ENCODE measurements at regions not wholly inside any gene's neighbourhood (a gene's known extent, or its start where the extent isn't known, plus 50 kb on each side); places are given as distances from the start of the nearest gene placed in this dataset.

DNA sequence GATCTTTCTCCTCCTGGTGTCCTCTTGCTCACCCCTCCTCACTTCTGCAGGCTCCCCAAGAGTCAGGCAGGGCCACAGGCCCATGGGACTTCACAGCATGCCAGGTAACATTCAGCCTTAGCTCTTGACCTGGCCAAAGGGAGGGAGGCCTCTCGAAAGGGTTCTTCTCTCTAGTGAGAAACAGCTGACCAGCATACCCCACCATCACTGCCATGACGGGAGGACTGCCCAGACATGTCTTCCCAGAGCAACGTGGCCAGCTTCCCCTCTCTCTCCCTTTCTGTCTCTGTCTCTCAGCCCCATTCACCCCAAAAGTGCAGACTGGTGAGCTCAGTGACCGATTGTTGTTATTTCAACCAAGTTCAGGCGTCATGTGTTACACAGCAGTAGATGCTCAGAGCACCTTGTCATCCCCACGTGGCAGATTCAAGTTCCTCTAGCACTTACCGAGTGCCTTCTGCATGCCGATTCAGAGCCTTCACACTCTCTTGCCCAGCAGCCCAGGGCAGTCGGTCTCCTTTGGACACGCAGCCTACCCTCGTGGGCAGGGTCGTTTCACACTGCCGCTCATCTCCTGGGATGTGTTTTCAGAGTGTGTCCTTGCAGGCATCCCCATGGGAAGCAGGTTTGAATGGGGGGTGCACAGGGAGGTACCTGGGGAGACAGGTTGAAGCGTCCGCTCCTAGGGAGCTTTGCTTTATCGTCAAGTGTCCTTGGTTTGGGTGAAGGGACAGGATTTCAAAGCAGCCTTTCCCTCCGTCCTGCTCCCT, 259.9 kb downstream of the NDUFA10 start:
- no peak for DNase-seq (ENCODE audit: low read depth in 2 of 2)

DNA sequence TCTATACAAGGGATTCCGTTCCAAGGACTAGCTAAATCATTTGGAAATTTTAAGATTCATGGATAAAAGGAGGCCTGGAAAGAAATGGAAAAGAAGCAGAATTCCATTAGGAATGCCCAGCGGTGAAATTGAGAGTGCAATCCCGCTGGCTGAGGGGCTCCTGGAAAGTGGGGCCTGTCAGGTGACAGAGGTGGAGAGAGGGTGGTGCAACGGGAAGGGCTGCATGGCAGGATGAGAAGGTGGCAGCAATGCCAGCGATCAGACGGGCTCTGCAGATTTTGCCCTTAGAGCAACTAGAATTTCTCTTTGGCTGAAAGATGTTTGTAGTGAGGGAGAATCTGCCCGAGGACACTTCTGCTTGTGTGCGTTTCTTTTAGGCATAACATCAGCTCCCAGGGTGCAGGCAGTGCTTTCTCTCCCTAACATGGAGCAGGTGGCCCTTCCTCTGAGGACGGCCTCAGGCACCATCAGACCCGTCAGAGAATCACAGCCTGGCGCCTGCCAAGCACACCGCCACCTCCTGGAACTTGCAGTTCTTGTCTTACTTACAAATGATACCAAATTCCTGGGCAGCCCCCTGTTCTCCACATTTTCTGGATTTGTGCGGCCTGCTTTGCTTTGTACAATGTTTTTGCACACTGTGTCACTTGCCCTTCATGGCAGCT, 261.6 kb downstream of the NDUFA10 start:
- DNase-seq (ENCODE audit: low read depth in 2 of 2) = no peak

DNA sequence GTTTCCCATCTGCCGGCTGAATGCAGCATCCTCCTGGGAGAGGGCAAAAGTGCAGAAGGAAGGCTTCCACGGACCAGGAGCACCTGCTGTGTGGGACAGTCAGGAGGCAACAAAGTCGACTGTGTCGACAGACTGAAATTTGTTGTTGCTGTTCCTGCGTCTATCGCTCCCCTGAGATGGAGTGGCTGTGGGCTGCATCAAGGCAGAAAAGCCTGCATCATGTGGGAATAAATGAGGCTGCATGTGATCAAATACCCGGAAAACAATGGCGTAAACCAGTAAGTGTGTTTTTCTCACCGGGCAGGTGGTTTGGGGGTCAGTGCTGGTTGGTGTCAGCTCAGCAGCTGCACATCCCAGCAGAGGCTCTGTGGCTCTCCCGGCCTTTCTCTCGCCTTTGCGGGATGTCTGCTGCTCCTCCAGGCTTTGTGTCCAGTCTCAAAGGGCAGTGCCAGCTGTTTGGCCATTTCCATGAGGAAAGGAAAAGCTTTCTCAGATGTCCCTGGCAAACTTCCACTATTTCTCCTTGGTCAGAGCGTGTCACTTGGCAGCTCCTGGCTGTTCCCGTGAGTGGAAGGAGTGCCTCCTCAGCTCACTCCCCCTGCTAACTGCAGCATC, 262.4 kb downstream of the NDUFA10 start:
- no peak for DNase-seq (ENCODE audit: low read depth in 2 of 2)

- no peak for DNase-seq (ENCODE audit: low read depth in 2 of 2)
These were observed 263.0 kb downstream of the NDUFA10 start for GRCh38 chr2:239762106-239762505.

GRCh38 chr2:239760596-239760995, 264.5 kb downstream of the NDUFA10 start:
- no peak for DNase-seq (ENCODE audit: low read depth in 2 of 2)

GRCh38 chr2:239758279-239758877, 266.8 kb downstream of the NDUFA10 start:
- DNase-seq (ENCODE audit: low read depth in 2 of 2) = no peak

DNA sequence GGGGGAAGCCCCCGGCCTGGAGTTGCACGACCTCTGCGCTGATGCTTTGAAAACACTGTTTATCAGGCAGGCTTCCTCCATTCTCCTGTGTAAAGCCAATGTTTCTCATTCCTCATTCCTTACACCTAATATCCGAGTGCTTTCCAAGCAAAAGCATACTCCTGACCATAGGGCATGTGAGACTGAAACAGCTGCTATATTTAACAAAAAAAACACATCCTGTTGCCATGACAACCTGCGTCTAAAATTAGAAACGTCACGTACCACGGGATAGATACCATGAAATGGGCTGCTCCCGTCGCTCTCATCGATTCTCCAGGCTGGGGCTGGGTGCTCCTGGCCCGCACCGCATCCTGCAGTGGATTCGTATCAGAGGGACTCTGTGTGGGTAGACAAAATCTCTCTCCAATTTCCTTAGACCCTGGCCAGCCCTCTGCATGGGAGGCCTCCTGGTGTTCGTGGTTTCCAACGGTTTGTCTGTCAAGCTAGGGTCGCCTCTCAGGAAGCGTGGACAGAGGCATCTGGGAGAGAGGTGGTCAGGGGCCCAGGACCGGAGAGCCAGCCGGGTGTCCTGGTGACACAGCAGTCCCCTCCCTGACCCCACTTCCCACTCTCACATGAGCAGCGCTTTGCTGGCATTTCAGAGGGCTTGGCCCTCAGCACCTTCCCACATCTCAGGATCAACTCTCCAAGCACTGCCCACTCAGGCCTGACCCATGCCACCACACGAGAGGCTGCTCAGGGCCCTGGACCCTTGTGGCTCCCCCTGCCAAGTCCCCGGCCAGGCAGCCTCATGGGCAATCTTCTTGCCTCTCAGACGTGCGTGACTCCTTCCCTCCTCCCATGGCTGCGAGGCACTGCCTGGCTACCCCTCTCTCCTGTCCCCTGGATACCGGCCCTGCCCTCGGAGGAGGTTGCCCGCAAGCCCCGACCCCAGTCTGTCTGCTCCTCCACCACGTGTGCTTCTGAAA, 268.1 kb downstream of the NDUFA10 start:
- no peak for DNase-seq (ENCODE audit: low read depth in 2 of 2)

DNA sequence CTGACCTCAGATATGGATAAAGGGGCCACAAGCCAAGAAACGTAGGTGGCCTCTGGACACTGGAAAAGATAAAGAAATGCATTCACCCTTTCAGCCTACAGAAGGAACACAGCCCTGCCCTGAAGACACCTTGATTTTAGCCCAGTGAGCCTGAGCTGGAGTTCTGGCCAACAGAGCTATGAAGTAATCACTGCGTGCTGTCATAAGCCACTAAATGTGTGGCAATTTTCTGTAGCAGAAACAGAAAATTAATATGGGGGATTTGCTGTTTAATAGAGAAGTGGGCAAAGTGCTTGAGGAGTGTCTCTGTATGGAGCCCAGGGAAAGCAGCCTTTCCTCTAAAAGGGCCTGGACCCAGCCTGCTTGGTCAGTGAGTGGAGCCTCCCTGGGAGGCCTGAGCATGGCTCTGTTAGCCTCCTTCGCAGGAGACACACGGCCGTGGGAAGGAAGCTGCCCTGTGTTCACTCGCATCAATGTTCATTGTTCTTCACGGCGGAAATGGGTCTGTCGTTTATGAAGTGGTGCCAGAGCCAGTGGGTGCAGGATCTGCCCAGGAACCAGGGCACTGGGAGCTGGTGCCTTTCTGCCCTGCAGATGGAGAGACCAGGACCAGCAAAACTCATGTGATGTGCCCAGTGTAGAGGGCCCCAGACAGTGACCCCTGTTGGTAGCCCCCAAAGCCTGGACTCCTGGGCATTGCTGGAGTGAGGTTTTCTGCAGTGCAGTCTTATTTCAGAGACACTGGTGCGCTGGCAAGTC, 268.9 kb downstream of the NDUFA10 start:
- no peak for DNase-seq (ENCODE audit: low read depth in 2 of 2)

DNA sequence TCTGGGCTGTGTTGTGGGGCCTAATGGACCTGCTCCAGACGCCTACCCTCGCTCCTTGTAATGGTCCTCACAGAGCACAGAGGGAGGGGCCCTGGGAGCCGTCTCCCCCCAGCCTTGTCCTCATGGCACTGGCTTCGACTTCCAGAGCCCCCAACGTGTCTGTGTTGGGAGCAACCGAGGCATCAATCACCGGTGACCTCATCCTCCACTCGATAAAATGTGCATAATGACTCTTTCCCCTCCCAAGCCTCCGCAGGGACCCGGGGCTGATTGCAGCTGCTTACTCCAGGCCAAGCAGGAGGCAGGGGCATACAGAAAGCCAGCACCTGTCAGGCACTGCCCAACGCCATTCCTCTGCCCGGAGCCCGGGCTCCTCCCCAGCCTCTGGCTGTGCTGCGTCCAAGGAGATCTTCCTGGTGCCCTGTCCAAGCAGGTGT, 271.7 kb downstream of the NDUFA10 start:
- DNase-seq (ENCODE audit: low read depth in 2 of 2) = no peak

DNA sequence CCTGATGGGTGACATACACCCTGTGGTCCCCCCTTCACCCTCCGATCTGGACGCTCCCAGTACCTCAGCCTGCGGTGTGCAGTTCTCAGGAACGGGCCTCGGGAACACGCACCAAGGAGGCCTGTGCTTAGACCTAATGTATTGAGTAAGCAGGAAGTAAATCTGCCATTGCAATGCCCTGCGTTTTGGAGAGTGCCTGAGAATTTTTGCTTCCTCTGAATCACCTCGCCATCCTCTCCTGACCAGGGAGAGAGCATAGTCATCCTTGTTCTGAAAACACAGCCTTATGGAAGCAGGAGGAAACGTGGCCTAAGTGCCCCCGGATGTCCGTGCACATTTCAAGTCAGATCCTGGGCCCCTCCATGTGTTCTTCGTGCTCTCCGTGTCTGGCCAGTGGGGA, 272.2 kb downstream of the NDUFA10 start:
- no peak for DNase-seq (ENCODE audit: low read depth in 2 of 2)

DNA sequence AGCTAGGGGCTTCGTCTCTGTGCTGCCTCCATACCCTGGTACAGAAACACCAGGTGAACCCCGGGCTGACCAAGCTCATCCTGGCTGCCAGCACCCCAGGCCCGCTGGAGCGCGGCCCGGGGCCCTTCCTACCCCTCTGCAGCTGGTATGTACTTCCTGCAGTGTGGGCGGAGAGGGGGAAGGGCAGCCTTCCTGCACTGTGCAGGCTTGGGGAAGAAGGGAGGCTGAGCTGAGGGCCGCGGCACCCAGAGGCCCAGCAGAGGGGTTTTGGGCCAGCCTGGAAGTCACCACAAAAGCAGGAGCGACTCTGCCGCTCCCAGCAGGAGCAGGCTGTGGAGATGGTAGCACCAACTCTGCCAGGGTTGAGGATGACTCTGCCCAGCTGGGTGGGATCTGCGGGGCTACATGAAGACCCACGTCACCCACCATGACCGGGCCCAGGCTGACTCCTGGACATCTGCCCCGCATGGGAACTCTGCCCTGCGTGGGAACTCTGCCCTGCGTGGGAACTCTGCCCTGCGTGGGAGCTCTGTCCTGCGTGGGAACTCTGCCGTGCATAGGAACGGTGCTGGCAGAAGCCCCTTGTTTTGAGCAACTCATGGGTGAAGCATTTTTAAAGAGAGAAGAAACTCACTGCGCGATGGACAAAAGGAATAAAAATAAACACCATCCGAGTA, 273.3 kb downstream of the NDUFA10 start:
- peak; percentile 4 to 8 for DNase-seq (ENCODE audit: low read depth in 2 of 2)

DNA sequence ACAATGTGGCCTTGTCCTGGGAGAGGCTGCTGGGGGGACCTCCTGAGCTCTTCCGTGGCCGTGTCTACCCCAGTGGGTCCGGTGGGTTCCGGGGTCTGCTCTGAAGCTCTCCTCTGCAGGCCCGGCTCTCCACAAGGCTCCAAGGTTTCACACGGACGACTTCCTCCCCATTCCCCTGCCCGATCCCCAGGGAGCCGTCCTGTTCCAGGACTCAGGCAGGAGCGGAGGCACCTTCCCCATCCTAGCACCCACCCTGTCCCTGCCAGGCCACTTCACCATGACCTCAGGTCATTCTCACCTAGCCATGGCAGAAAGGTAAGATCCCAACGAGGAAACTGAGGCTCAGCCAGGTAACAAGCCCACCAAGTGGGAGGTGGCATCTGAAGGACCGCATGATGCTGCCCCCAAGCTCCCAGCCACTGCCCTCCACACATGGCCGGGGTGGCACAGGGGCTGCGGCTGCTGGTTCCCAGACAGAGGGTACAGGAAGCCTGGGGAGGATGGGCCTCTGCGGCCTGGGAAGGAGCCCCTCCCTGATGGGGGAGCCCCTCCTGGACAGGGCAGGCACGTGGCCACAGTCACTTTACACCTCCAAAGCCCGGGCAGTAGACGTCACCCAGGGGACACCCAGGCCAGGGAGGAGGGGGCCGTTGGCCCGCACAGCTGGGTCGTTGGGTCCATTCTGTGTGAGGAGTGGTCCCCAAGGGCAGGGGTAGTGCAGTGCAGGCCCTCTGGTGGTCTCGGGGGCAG, 274.0 kb downstream of the NDUFA10 start:
- no peak for DNase-seq (ENCODE audit: low read depth in 2 of 2)

DNA sequence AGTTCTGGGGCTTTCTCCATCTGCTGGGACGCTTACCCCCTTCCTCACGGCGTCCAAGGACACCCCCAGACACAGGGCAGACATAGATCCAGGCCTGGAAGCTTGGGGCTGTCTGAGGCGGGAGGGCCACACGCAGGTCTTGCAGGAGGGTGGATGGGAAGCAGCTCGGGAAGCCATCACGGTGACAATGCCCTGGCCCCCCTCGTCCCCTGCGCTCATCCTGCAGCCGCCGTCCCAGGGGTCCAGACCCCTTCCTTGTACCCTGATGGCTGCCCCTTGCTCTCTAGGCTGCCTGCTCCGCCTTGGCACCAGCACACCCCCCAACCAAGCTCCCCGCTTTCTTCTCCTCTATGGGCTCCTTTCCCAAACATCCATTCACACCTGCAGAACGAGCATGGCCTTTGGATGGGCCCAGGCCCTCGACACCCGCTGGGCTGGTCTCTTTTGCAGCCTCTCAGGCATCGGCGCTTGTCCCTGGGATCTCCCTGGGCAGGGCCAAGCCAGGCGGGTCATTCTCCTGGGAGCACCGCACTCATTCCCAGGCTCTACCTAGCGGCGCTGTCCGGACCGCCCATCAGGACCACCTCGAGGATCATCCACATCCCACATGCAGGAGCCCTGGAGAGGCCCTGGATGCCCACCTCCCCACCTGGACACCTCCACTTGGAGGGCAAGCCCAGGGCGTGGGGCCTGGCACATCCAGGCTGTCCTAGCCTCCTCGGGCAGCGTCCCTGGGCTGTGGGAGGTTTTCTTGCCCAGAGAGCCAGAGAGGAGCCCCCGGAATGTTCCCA, 274.9 kb downstream of the NDUFA10 start:
- DNase-seq (ENCODE audit: low read depth in 2 of 2) = no peak

GRCh38 chr2:239749272-239749873, 275.8 kb downstream of the NDUFA10 start:
- no peak for DNase-seq (ENCODE audit: low read depth in 2 of 2)

- DNase-seq (ENCODE audit: low read depth in 2 of 2) = no peak
These were observed 276.3 kb downstream of the NDUFA10 start for GRCh38 chr2:239748811-239749210.

GRCh38 chr2:239747771-239748170, 277.4 kb downstream of the NDUFA10 start:
- no peak for DNase-seq (ENCODE audit: low read depth in 2 of 2)

DNA sequence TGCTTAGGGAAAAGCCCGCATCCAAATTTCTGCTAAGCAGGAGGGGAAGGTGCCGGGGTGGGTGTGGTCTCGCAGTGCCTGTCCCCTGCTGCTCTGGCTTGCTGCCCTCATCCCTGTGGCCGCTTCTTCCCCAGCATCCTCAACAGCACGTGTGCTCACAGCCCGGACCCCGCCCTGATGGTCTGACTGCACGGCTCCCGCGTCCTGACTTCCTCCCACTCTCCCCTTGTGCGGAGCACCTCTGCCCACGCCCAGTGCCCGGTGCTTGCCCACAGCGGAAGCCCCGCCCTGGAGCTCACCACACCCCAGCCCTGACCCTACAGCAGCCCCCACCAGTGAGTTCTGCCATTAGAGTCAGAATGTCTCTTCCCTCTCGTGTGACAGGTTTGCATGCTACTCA, 277.9 kb downstream of the NDUFA10 start:
- no peak for DNase-seq (ENCODE audit: low read depth in 2 of 2)
